GM23248 (cell line): ENCODE measurements at regions not wholly inside any gene's neighbourhood (a gene's known extent, or its start where the extent isn't known, plus 50 kb on each side); places are given as distances from the start of the nearest gene placed in this dataset.

Experiments
- DNase-seq: peaks from one replicate; pipeline ENCODE4 v3.0.0-alpha.2; 2015
- H2AFZ ChIP-seq: fragments of 200-600 bp; sonication (generic); 2 replicates; pipeline ENCODE4 v1.6.1; 2016; ENCODE audit warnings: antibody characterized with exemption
- H3F3A ChIP-seq: fragments of 200-600 bp; sonication (generic); 2 replicates; pipeline ENCODE4 v1.6.1; 2016; ENCODE audit warnings: mild to moderate bottlenecking, antibody characterized with exemption, mixed run types; ENCODE audit not compliant: insufficient read depth
- H3K27ac ChIP-seq: fragments of 200-600 bp; sonication (generic); 2 replicates; pipeline ENCODE4 v1.5.1; 2016; ENCODE audit warnings: mild to moderate bottlenecking
- H3K27me3 ChIP-seq: fragments of 200-600 bp; sonication (generic); replicated peaks from 2 replicates; pipeline ENCODE4 v1.6.1; 2016; ENCODE audit warnings: mild to moderate bottlenecking; ENCODE audit not compliant: insufficient read depth
- H3K36me3 ChIP-seq: fragments of 200-600 bp; sonication (generic); 2 replicates; pipeline ENCODE4 v1.6.1; 2016; ENCODE audit warnings: low read depth, mild to moderate bottlenecking
- H3K4me1 ChIP-seq: fragments of 200-600 bp; sonication (generic); 2 replicates; pipeline ENCODE4 v1.6.1; 2016; ENCODE audit warnings: mild to moderate bottlenecking; ENCODE audit not compliant: insufficient read depth
- H3K4me2 ChIP-seq: fragments of 200-600 bp; sonication (generic); one replicate; pipeline ENCODE4 v1.6.1; 2016; ENCODE audit warnings: mild to moderate bottlenecking; ENCODE audit not compliant: unreplicated experiment
- H3K4me3 ChIP-seq: fragments of 200-600 bp; sonication (generic); 2 replicates; pipeline ENCODE4 v1.5.1; 2016; ENCODE audit warnings: mild to moderate bottlenecking
- H3K79me2 ChIP-seq: fragments of 200-600 bp; sonication (generic); 2 replicates; pipeline ENCODE4 v1.6.1; 2016; ENCODE audit warnings: mild to moderate bottlenecking; ENCODE audit not compliant: insufficient read depth
- H3K9ac ChIP-seq: fragments of 200-600 bp; sonication (generic); 2 replicates; pipeline ENCODE4 v1.6.1; 2016; ENCODE audit warnings: mild to moderate bottlenecking
- H3K9me2 ChIP-seq: fragments of 200-600 bp; sonication (generic); 2 replicates; pipeline ENCODE4 v1.6.1; 2016; ENCODE audit warnings: mixed run types, mild to moderate bottlenecking, moderate library complexity; ENCODE audit not compliant: insufficient read depth
- H3K9me3 ChIP-seq: fragments of 200-600 bp; sonication (generic); one replicate; pipeline ENCODE4 v1.6.1; 2017; ENCODE audit warnings: low read depth
- H4K20me1 ChIP-seq: fragments of 200-600 bp; sonication (generic); 2 replicates; pipeline ENCODE4 v1.6.0; 2016; ENCODE audit not compliant: insufficient read depth
- EZH2 ChIP-seq: fragments of 200-600 bp; sonication (generic); IDR thresholded peaks from 2 replicates; pipeline ENCODE4 v1.6.1; 2018; ENCODE audit warnings: antibody characterized with exemption, mild to moderate bottlenecking; ENCODE audit not compliant: insufficient read depth, poor library complexity, severe bottlenecking
- EZH2phosphoT487 ChIP-seq: fragments of 200-600 bp; sonication (generic); IDR thresholded peaks from 2 replicates; pipeline ENCODE4 v1.6.1; 2018; ENCODE audit warnings: antibody characterized with exemption, moderate library complexity, mild to moderate bottlenecking, low read depth; ENCODE audit not compliant: insufficient read depth
- WGBS, 2 experiments: methylation state at CpG; one replicate each; pipeline ENCODE4 v1.1.6; 2015 to 2017; ENCODE audit warnings: low lambda C conversion rate in 2 of 2, low coverage in 1 of 2; ENCODE audit errors: missing lambda C conversion rate in 2 of 2; 5-methylcytosine and 5-hydroxymethylcytosine counted together
- in situ Hi-C: fragments of 300-500 bp; cut with MboI; formaldehyde crosslinking; loops from 2 replicates; pipeline ENCODE4 v1.15.0; 2020

DNA sequence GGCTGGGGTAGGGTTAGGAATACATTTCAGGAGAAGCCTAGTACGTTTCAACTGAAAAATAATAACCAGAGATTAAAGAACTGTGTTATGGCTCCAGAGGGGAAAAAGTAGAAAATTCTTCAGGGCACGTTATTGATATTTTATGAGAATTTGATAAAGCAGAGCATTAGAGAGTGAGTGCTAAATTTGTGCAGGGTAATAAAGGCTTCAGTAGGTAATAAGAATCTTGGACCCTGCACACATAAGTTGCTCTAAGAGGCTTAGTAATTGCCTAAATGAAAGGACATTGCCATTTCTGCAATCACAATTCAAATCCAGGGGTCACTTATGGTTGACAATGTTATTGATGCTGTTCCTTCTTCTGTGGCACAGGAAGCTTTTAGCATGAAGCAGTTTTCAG lies 439.4 kb upstream of the DCN start:
- no peak for DNase-seq
- no peaks in the 10 kb centered on the region for H3F3A ChIP-seq
- H4K20me1 ChIP-seq = no peaks in the 10 kb centered on the region
- H3K27me3 ChIP-seq = no peaks in the 10 kb centered on the region
- WGBS, 2 experiments = 53 to 70% methylated on average over 2 of the region's 2 CpGs
- no peaks in the 10 kb centered on the region for H3K9me3 ChIP-seq
- H3K4me2 ChIP-seq = no peak overlapping the region
- H3K27ac ChIP-seq = no peak overlapping the region
- H3K9me2 ChIP-seq = no peaks in the 10 kb centered on the region
- in situ Hi-C loops = no loop called here
- no peak overlapping the region for H3K4me3 ChIP-seq
- no peak for TF ChIP-seq EZH2phosphoT487
- TF ChIP-seq EZH2 = no peak
- no peaks in the 10 kb centered on the region for H3K79me2 ChIP-seq
- H2AFZ ChIP-seq = no peak overlapping the region
- H3K36me3 ChIP-seq = no peaks in the 10 kb centered on the region
- no peaks in the 10 kb centered on the region for H3K4me1 ChIP-seq
- no peak overlapping the region for H3K9ac ChIP-seq

DNA sequence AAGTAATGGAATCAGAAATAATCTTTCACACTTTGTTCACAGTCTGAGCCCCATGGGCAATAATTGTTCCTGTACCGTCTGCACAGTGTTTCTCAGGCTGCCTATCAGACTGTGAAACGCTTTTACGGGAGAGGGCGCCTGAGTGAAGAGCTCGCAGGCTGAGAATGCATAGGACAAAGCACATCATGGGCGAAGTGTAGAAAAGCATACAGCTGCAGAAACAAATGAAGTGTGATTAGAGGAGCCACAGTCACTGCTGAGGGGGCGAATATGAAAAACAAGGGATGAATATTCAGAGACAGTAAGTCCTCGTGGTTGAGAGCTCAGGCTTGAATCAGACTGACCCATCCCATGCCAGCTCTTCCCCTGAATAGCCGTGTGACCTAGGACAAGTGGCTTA lies 438.4 kb upstream of the DCN start:
- H3K9ac ChIP-seq = no peak overlapping the region
- in situ Hi-C loops = no loop called here
- no peak for TF ChIP-seq EZH2phosphoT487
- no peak for TF ChIP-seq EZH2

DNA sequence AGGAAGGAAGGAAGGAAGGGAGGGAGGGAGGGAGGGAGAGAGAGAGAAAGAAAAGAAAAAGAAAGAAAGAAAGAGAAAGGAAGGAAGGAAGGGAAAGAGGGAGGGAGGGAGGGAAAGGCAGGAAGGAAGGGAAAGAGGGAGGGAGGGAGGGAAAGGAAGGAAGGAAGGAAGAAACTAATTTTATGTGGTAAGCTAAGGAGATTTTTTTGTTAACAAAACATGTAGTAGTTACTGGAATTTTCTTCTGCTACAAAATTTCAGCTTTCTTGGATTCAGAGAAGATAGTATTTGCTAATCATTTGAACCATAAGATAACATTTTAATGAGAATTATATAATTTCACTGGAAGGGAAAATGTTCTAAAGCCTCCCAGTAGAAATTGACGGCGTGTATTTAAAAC lies 437.8 kb upstream of the DCN start:
- Histone ChIP-seq H3K27me3 (no peaks in the 10 kb centered on the region), H2AFZ (no peak overlapping the region), H3K9ac (no peak overlapping the region), H3K79me2 (no peaks in the 10 kb centered on the region), H3K27ac (no peak overlapping the region), H3K9me2 (no peaks in the 10 kb centered on the region), H3K4me3 (no peak overlapping the region), H3K9me3 (no peaks in the 10 kb centered on the region), H3K4me1 (no peaks in the 10 kb centered on the region), H3K4me2 (no peak overlapping the region), H3K36me3 (no peaks in the 10 kb centered on the region), H4K20me1 (no peaks in the 10 kb centered on the region), H3F3A (no peaks in the 10 kb centered on the region)
- TF ChIP-seq EZH2phosphoT487 (no peak), EZH2 (no peak)
- whole genome bisulfite sequencing, 2 experiments = 59 to 70% methylated on average over 2 of the region's 2 CpGs
- in situ Hi-C loops = no loop called here
- no peak for DNase-seq

More for the DNA sequence above, 438.4 kb upstream of the DCN start:
- Histone ChIP-seq H3K4me2 (no peak overlapping the region), H3K27me3 (no peaks in the 10 kb centered on the region), H3K27ac (no peak overlapping the region), H3K4me1 (no peaks in the 10 kb centered on the region), H3K79me2 (no peaks in the 10 kb centered on the region), H2AFZ (no peak overlapping the region), H3K4me3 (no peak overlapping the region), H3K36me3 (no peaks in the 10 kb centered on the region), H3K9me2 (no peaks in the 10 kb centered on the region), H3F3A (no peaks in the 10 kb centered on the region), H4K20me1 (no peaks in the 10 kb centered on the region), H3K9me3 (no peaks in the 10 kb centered on the region)
- no peak for DNase-seq
- 46 to 50% methylated on average over 9 of the region's 9 CpGs for WGBS, 2 experiments

DNA sequence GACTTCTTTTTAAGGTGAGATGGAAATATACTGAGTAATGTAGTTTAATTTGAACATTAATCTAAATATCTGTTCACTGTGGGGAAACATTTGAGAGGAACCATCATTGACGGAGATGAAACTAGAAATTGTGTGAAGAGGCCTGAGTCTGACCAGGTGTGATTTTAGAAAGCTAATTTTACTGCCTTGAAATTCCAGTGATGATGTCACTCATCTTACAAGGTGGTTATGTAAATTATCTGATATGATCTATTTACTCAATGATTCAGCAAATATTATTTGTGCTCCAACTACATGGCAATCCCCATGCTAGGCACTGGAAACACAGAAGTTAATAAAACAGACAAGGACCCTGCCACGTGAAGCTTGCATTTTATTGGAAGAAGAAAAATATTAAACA lies 435.7 kb upstream of the DCN start:
- Histone ChIP-seq H3K9me2 (no peaks in the 10 kb centered on the region), H3K4me2 (no peak overlapping the region), H3K9me3 (no peaks in the 10 kb centered on the region), H2AFZ (no peak overlapping the region), H4K20me1 (no peaks in the 10 kb centered on the region), H3K36me3 (no peaks in the 10 kb centered on the region), H3K79me2 (no peaks in the 10 kb centered on the region), H3K4me1 (no peaks in the 10 kb centered on the region), H3K9ac (no peak overlapping the region), H3K4me3 (no peak overlapping the region), H3K27me3 (no peaks in the 10 kb centered on the region), H3F3A (no peaks in the 10 kb centered on the region), H3K27ac (no peak overlapping the region)
- in situ Hi-C loops = no loop called here
- DNase-seq = no peak
- 57 to 74% methylated on average over 2 of the region's 2 CpGs for WGBS, 2 experiments
- TF ChIP-seq EZH2phosphoT487 (no peak), EZH2 (no peak)

DNA sequence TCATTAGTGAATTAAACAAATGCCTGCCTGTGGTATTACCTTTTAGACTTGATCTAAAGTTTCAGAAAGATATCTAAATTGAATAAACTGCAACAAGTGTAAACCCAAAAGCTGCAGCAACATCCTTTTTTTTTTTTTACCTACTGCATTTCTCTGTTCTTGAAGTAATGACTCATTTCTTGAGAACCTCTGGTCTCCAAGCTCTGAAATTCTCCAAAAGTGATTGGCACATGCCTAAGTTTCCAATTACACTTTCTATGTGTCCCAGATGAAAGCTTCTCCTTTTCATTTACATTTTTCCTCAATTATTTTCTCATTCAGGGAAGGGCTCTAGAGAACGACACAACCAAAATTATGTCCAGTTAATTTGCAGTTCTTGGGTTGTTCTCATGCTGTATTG lies 435.2 kb upstream of the DCN start:
- no peaks in the 10 kb centered on the region for H3K4me1 ChIP-seq
- H3K79me2 ChIP-seq = no peaks in the 10 kb centered on the region
- H2AFZ ChIP-seq = no peak overlapping the region
- in situ Hi-C loops = no loop called here
- no peak overlapping the region for H3K4me3 ChIP-seq
- H3K9me3 ChIP-seq = no peaks in the 10 kb centered on the region
- H3K9me2 ChIP-seq = no peaks in the 10 kb centered on the region
- H3K4me2 ChIP-seq = no peak overlapping the region
- WGBS, 2 experiments = 5 to 18% methylated on average over 1 of the region's 1 CpG
- H3F3A ChIP-seq = no peaks in the 10 kb centered on the region
- H4K20me1 ChIP-seq = no peaks in the 10 kb centered on the region
- no peaks in the 10 kb centered on the region for H3K27me3 ChIP-seq
- DNase-seq = no peak
- no peaks in the 10 kb centered on the region for H3K36me3 ChIP-seq
- H3K9ac ChIP-seq = no peak overlapping the region
- TF ChIP-seq EZH2 (no peak), EZH2phosphoT487 (no peak)
- H3K27ac ChIP-seq = no peak overlapping the region
